ENCODE measurements at regions not wholly inside any gene's neighbourhood (a gene's known extent, or its start where the extent isn't known, plus 50 kb on each side); places are given as distances from the start of the nearest gene placed in this dataset.

GRCh38 chr9:106432631-106433030 lies 430.3 kb upstream of the ZNF462 start:
- TF ChIP-seq PATZ1 (CRISPR knock-in tag; IDR thresholded peaks at IDR 0.05; ENCODE audit: borderline replicate concordance): no peak
- no peak for TF ChIP-seq SNAI2 (CRISPR knock-in tag; IDR thresholded peaks at IDR 0.05)
- TF ChIP-seq OSR1 (CRISPR knock-in tag; IDR thresholded peaks at IDR 0.05): no peak
- no peak for TF ChIP-seq GLIS3 (CRISPR knock-in tag; IDR thresholded peaks at IDR 0.05)
- TF ChIP-seq, protein P1, sequence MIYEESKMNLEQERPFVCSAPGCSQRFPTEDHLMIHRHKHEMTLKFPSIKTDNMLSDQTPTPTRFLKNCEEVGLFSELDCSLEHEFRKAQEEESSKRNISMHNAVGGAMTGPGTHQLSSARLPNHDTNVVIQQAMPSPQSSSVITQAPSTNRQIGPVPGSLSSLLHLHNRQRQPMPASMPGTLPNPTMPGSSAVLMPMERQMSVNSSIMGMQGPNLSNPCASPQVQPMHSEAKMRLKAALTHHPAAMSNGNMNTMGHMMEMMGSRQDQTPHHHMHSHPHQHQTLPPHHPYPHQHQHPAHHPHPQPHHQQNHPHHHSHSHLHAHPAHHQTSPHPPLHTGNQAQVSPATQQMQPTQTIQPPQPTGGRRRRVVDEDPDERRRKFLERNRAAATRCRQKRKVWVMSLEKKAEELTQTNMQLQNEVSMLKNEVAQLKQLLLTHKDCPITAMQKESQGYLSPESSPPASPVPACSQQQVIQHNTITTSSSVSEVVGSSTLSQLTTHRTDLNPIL (CRISPR knock-in tag; IDR thresholded peaks at IDR 0.05; ENCODE audit: low read depth): no peak
- TF ChIP-seq TOX (CRISPR knock-in tag; IDR thresholded peaks at IDR 0.05; ENCODE audit: borderline replicate concordance): no peak
- no peak for TF ChIP-seq PPARA (CRISPR knock-in tag; IDR thresholded peaks at IDR 0.05; ENCODE audit: borderline replicate concordance)
- TF ChIP-seq ZFP3 (CRISPR knock-in tag; IDR thresholded peaks at IDR 0.05): no peak
- TF ChIP-seq RARB (CRISPR knock-in tag; IDR thresholded peaks at IDR 0.05): no peak
